Panc1 (cell line): ENCODE measurements at regions not wholly inside any gene's neighbourhood (a gene's known extent, or its start where the extent isn't known, plus 50 kb on each side); places are given as distances from the start of the nearest gene placed in this dataset.

Experiments used
- POLR2AphosphoS5 ChIP-seq: IDR thresholded peaks from 2 replicates; pipeline ENCODE4 v1.6.1; 2012; ENCODE audit warnings: mild to moderate bottlenecking, low read depth, low read length, moderate library complexity
- TF ChIP-seq, protein P1 (sequence below): fragments of 450-650 bp; IDR thresholded peaks from 2 replicates; pipeline ENCODE4 v1.5.1; 2017; ENCODE audit warnings: mild to moderate bottlenecking

DNA sequence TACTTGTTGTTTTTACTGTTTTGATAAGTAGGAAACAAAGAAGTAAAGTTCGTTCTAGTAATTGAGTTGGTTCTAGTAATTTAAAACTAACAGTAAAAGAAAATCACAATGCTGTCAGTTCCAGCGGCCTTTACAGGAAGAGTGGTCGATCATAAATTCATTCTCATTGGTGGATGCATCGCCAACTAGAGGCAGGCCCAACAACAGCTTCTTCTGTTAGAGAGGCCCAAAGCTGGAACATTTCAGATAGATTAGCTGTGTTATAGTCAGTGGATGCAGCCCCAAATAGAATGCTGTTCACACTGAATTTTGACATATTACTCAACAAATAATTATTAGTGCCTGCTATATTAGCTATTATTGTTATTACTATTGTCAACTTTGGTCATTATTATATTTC lies 80.8 kb downstream of the ARRDC3 start:
- TF ChIP-seq, protein P1, sequence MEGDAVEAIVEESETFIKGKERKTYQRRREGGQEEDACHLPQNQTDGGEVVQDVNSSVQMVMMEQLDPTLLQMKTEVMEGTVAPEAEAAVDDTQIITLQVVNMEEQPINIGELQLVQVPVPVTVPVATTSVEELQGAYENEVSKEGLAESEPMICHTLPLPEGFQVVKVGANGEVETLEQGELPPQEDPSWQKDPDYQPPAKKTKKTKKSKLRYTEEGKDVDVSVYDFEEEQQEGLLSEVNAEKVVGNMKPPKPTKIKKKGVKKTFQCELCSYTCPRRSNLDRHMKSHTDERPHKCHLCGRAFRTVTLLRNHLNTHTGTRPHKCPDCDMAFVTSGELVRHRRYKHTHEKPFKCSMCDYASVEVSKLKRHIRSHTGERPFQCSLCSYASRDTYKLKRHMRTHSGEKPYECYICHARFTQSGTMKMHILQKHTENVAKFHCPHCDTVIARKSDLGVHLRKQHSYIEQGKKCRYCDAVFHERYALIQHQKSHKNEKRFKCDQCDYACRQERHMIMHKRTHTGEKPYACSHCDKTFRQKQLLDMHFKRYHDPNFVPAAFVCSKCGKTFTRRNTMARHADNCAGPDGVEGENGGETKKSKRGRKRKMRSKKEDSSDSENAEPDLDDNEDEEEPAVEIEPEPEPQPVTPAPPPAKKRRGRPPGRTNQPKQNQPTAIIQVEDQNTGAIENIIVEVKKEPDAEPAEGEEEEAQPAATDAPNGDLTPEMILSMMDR, result no peak
- no peak for TF ChIP-seq POLR2AphosphoS5
